Endodermal cell (in vitro differentiated cells): ENCODE measurements at regions not wholly inside any gene's neighbourhood (a gene's known extent, or its start where the extent isn't known, plus 50 kb on each side); places are given as distances from the start of the nearest gene placed in this dataset.

Experiments
- DNase-seq: peaks from one replicate; pipeline ENCODE4 v3.0.0-alpha.2; 2017
- H3K27ac ChIP-seq: 2 replicates; pipeline ENCODE4 v1.5.1; 2013; ENCODE audit warnings: mild to moderate bottlenecking, low read depth, low read length, moderate library complexity
- H3K27me3 ChIP-seq: 2 replicates; pipeline ENCODE4 v1.6.1; 2013; ENCODE audit warnings: mild to moderate bottlenecking, low read length, moderate library complexity; ENCODE audit not compliant: insufficient read depth, control insufficient read depth, poor library complexity, severe bottlenecking
- H3K36me3 ChIP-seq: 2 replicates; pipeline ENCODE4 v1.7.0; 2013; ENCODE audit warnings: mild to moderate bottlenecking, low read length, moderate library complexity; ENCODE audit not compliant: control insufficient read depth, insufficient read depth
- H3K4me1 ChIP-seq: one replicate; pipeline ENCODE4 v1.7.0; 2013; ENCODE audit warnings: low read length; ENCODE audit not compliant: control insufficient read depth, insufficient read depth
- H3K4me3 ChIP-seq: 2 replicates; pipeline ENCODE4 v1.5.1; 2013; ENCODE audit warnings: mild to moderate bottlenecking, low read length, moderate library complexity
- H3K9ac ChIP-seq: 2 replicates; pipeline ENCODE4 v1.6.1; 2013; ENCODE audit warnings: mild to moderate bottlenecking, low read length, moderate library complexity; ENCODE audit not compliant: poor library complexity, severe bottlenecking; ENCODE audit errors: extremely low read depth
- H3K9me3 ChIP-seq: 2 replicates; pipeline ENCODE4 v1.6.1; 2013; ENCODE audit warnings: mild to moderate bottlenecking, low read length, moderate library complexity; ENCODE audit not compliant: control insufficient read depth
- H3K27ac Mint-ChIP-seq: 2 replicates; pipeline ENCODE4 v1.8.0; 2020; ENCODE audit warnings: mixed read lengths
- H3K27me3 Mint-ChIP-seq: 2 replicates; pipeline ENCODE4 v1.8.0; 2021; ENCODE audit warnings: mild to moderate bottlenecking, mixed read lengths; ENCODE audit not compliant: insufficient read depth
- H3K36me3 Mint-ChIP-seq: 2 replicates; pipeline ENCODE4 v1.8.0; 2020; ENCODE audit warnings: low read depth, mixed read lengths
- H3K4me1 Mint-ChIP-seq: 2 replicates; pipeline ENCODE4 v1.8.0; 2020; ENCODE audit warnings: mixed read lengths
- H3K4me3 Mint-ChIP-seq: 2 replicates; pipeline ENCODE4 v1.8.0; 2020; ENCODE audit warnings: mild to moderate bottlenecking, moderate library complexity, mixed read lengths
- H3K9me3 Mint-ChIP-seq: 2 replicates; pipeline ENCODE4 v1.8.0; 2020; ENCODE audit warnings: mild to moderate bottlenecking, mixed read lengths
- CTCF ChIP-seq: fragments of 200-600 bp; sonication (generic); conservative IDR thresholded peaks from 2 replicates; pipeline ENCODE4 v1.5.0; 2021; ENCODE audit warnings: antibody characterized with exemption, mild to moderate bottlenecking
- WGBS, 2 experiments: methylation state at CpG; one replicate each; pipeline versions ENCODE4 v1.1.5 to v1.1.7; 2013; ENCODE audit warnings: missing lambda C conversion rate in 2 of 2, mixed read lengths in 1 of 2; ENCODE audit not compliant: insufficient coverage in 1 of 2, insufficient read length in 1 of 2; 5-methylcytosine and 5-hydroxymethylcytosine counted together

GRCh38 chr18:56380685-56381084, 257.7 kb downstream of the TXNL1 start:
- Mint-ChIP-seq H3K4me3 (no peak overlapping the region), H3K36me3 (no peaks in the 10 kb centered on the region), H3K27me3 (no peaks in the 10 kb centered on the region), H3K9me3 (no peaks in the 10 kb centered on the region), H3K4me1 (no peaks in the 10 kb centered on the region), H3K27ac (no peak overlapping the region)
- no peaks in the 10 kb centered on the region for H3K36me3 ChIP-seq
- no peak overlapping the region for H3K4me3 ChIP-seq
- no peaks in the 10 kb centered on the region for H3K27me3 ChIP-seq
- H3K9me3 ChIP-seq: no peaks in the 10 kb centered on the region
- no peak overlapping the region for H3K27ac ChIP-seq
- 91 to 100% methylated on average over 3 to 7 of the region's 8 CpGs for WGBS, 2 experiments
- no peaks in the 10 kb centered on the region for H3K4me1 ChIP-seq
- no peak overlapping the region for H3K9ac ChIP-seq
- no peak for TF ChIP-seq CTCF
- DNase-seq: no peak

- WGBS, 2 experiments: 83 to 100% methylated on average over 1 to 6 of the region's 6 CpGs
- no peaks in the 10 kb centered on the region for H3K36me3 ChIP-seq
- no peaks in the 10 kb centered on the region for H3K4me1 Mint-ChIP-seq
- H3K4me3 ChIP-seq: no peak overlapping the region
- H3K4me1 ChIP-seq: no peaks in the 10 kb centered on the region
- no peak overlapping the region for H3K27ac Mint-ChIP-seq
- H3K27me3 ChIP-seq: no peaks in the 10 kb centered on the region
- H3K27me3 Mint-ChIP-seq: no peaks in the 10 kb centered on the region
- H3K27ac ChIP-seq: no peak overlapping the region
- TF ChIP-seq CTCF: no peak
- H3K9me3 Mint-ChIP-seq: no peaks in the 10 kb centered on the region
- H3K9ac ChIP-seq: no peak overlapping the region
- DNase-seq: no peak
- no peak overlapping the region for H3K4me3 Mint-ChIP-seq
- H3K9me3 ChIP-seq: no peaks in the 10 kb centered on the region
- H3K36me3 Mint-ChIP-seq: no peaks in the 10 kb centered on the region
Measured at GRCh38 chr18:56379256-56379655, 259.1 kb downstream of the TXNL1 start.

GRCh38 chr18:56377231-56377630, 261.2 kb downstream of the TXNL1 start:
- Mint-ChIP-seq H3K9me3 (no peaks in the 10 kb centered on the region), H3K27me3 (no peaks in the 10 kb centered on the region), H3K4me3 (no peak overlapping the region), H3K36me3 (no peaks in the 10 kb centered on the region), H3K27ac (no peak overlapping the region), H3K4me1 (no peaks in the 10 kb centered on the region)
- Histone ChIP-seq H3K36me3 (no peaks in the 10 kb centered on the region), H3K27ac (no peak overlapping the region), H3K9ac (no peak overlapping the region), H3K27me3 (no peaks in the 10 kb centered on the region), H3K9me3 (no peaks in the 10 kb centered on the region), H3K4me3 (no peak overlapping the region), H3K4me1 (no peaks in the 10 kb centered on the region)
- DNase-seq: no peak
- WGBS, 2 experiments: 93 to 95% methylated on average over 8 to 9 of the region's 9 CpGs
- TF ChIP-seq CTCF: no peak
